ENCODE measurements at regions not wholly inside any gene's neighbourhood (a gene's known extent, or its start where the extent isn't known, plus 50 kb on each side); places are given as distances from the start of the nearest gene placed in this dataset.

- intact Hi-C loops (cut with micrococcal nuclease) = no loop called here
- POLR2A ChIA-PET = interaction anchor here (0.7 kb wide), 1 partner anchor 13 kb away, joined by 3 read pairs; no protein-coding TSS in a partner anchor
- H3K9me3 ChIP-seq (replicated peaks; ENCODE audit: control insufficient read depth, insufficient read depth, low read depth, low read length) = no peaks in the 10 kb centered on the region
- peaks cover 0 to 11% of the 10 kb centered on the region in 2 experiments; a peak in 1 of 5 replicates for H3K27me3 ChIP-seq (ENCODE audit: control insufficient read depth in 2 of 2, insufficient read depth in 2 of 2, low read length in 2 of 2)
- H3K79me2 ChIP-seq (ENCODE audit: control insufficient read depth, insufficient read depth, low read length) = no peaks in the 10 kb centered on the region
- BruUV-seq (replicated peaks) = no TSS peak
- no peak overlapping the region for H2AFZ ChIP-seq (ENCODE audit: low read depth, low read length)
- no peaks in the 10 kb centered on the region; the same call in 1 of the 2 replicates for H4K20me1 ChIP-seq (replicated peaks; ENCODE audit: control insufficient read depth, insufficient read depth, low read length)
- CTCF ChIA-PET (ENCODE audit: low intra/inter-chr PET ratio) = no interaction called here
- H3K4me3 ChIP-seq = no peak overlapping the region
- no peaks in the 10 kb centered on the region for H3K9me1 ChIP-seq (ENCODE audit: control insufficient read depth, insufficient read depth, low read length)
- FAIRE-seq = no peak
- DNase-seq (ENCODE audit: extremely low read depth in 1 of 4, low spot score in 3 of 4) = no peak
- H3K9ac ChIP-seq (ENCODE audit: insufficient read depth in 1 of 2, low read depth in 2 of 2, low read length in 2 of 2) = no peak overlapping the region
- H3K4me1 ChIP-seq (replicated peaks in 1 of 2; ENCODE audit: control insufficient read depth in 2 of 2, insufficient read depth in 2 of 2, low read length in 2 of 2) = no peaks in the 10 kb centered on the region
- no peak overlapping the region for H3K4me2 ChIP-seq (ENCODE audit: insufficient read depth, low read length)
- TF ChIP-seq ZNF146 (CRISPR knock-in tag; IDR thresholded peaks at IDR 0.05; ENCODE audit: unreplicated experiment) = no peak
- TF ChIP-seq, protein P1, sequence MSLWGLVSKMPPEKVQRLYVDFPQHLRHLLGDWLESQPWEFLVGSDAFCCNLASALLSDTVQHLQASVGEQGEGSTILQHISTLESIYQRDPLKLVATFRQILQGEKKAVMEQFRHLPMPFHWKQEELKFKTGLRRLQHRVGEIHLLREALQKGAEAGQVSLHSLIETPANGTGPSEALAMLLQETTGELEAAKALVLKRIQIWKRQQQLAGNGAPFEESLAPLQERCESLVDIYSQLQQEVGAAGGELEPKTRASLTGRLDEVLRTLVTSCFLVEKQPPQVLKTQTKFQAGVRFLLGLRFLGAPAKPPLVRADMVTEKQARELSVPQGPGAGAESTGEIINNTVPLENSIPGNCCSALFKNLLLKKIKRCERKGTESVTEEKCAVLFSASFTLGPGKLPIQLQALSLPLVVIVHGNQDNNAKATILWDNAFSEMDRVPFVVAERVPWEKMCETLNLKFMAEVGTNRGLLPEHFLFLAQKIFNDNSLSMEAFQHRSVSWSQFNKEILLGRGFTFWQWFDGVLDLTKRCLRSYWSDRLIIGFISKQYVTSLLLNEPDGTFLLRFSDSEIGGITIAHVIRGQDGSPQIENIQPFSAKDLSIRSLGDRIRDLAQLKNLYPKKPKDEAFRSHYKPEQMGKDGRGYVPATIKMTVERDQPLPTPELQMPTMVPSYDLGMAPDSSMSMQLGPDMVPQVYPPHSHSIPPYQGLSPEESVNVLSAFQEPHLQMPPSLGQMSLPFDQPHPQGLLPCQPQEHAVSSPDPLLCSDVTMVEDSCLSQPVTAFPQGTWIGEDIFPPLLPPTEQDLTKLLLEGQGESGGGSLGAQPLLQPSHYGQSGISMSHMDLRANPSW (CRISPR knock-in tag; IDR thresholded peaks at IDR 0.05) = no peak
- TF ChIP-seq ETV5 (CRISPR knock-in tag; IDR thresholded peaks at IDR 0.05; ENCODE audit: low read depth) = no peak
- no peak for TF ChIP-seq HOMEZ (CRISPR knock-in tag; IDR thresholded peaks at IDR 0.05)
- TF ChIP-seq HINFP (tag; conservative IDR thresholded peaks at IDR 0.05; ENCODE audit: low read depth) = no peak
- no peak for TF ChIP-seq ZNF695 (CRISPR knock-in tag; IDR thresholded peaks at IDR 0.05)
- no peak for TF ChIP-seq CREB5 (CRISPR knock-in tag; IDR thresholded peaks at IDR 0.05)
- TF ChIP-seq HOXB6 (CRISPR knock-in tag; IDR thresholded peaks at IDR 0.05; ENCODE audit: borderline replicate concordance) = no peak
- no peak for TF ChIP-seq TBP (optimal IDR thresholded peaks at IDR 0.05; ENCODE audit: low read depth, low read length)
- TF ChIP-seq KDM5B (IDR thresholded peaks at IDR 0.05; ENCODE audit: insufficient replicate concordance, low read depth, low read length) = no peak
- no peak for ATAC-seq
- H3K27ac ChIP-seq (ENCODE audit: extremely low read depth, low read depth, low read length) = no peak overlapping the region
- H3K36me3 ChIP-seq (ENCODE audit: control insufficient read depth, insufficient read depth, low read length) = no peaks in the 10 kb centered on the region
- in situ Hi-C loops (cut with MboI) = no loop called here
Observed at GRCh38 chr6:159521962-159522361, 171.1 kb downstream of the SOD2 start.

Measured in K562 (cell line).